GOT3 (cell line): ENCODE measurements at regions not wholly inside any gene's neighbourhood (a gene's known extent, or its start where the extent isn't known, plus 50 kb on each side); places are given as distances from the start of the nearest gene placed in this dataset.
A peak's percentile ranks its signal among the peaks of the same experiment; 100 is the strongest.
"Not testable (repeated sequence)": the region's sequence is repeated elsewhere in the genome, so short reads cannot be mapped to it uniquely, and the experiment has no call there.

Experiments used
- DNase-seq: peaks from one replicate; lab custom pipeline; 2025; ENCODE audit warnings: mixed read lengths; lab: John Stamatoyannopoulos, UW

GRCh38 chr12:58310809-58311622 is 369.6 kb downstream of the ATP23 start:
- DNase-seq: peak; percentile 88

- no peak for DNase-seq
Measured at GRCh38 chr12:58313091-58313855, 371.9 kb downstream of the ATP23 start.

GRCh38 chr12:58314610-58315009 is 373.2 kb downstream of the ATP23 start:
- no peak for DNase-seq

- no peak for DNase-seq
Measured at GRCh38 chr12:58316926-58317325, 375.6 kb downstream of the ATP23 start.

- no peak for DNase-seq
Measured at GRCh38 chr12:58321414-58321813, 380.0 kb downstream of the ATP23 start.

- DNase-seq: no peak
Measured at GRCh38 chr12:58323676-58324075, 382.3 kb downstream of the ATP23 start.

GRCh38 chr12:58325561-58325960 is 384.2 kb downstream of the ATP23 start:
- no peak for DNase-seq

GRCh38 chr12:58326534-58326933 is 385.2 kb downstream of the ATP23 start:
- DNase-seq: no peak

GRCh38 chr12:58336581-58337242 is 395.3 kb downstream of the ATP23 start:
- not testable (repeated sequence) for DNase-seq

- not testable (repeated sequence) for DNase-seq
Measured at GRCh38 chr12:58337539-58337938, 396.2 kb downstream of the ATP23 start.

- no peak for DNase-seq
Measured at GRCh38 chr12:58341791-58342190, 400.4 kb downstream of the ATP23 start.

GRCh38 chr12:58342736-58343135 is 401.4 kb downstream of the ATP23 start:
- DNase-seq: no peak

GRCh38 chr12:58346032-58346632 is 404.8 kb downstream of the ATP23 start:
- no peak for DNase-seq

GRCh38 chr12:58347188-58347587 is 405.8 kb downstream of the ATP23 start:
- no peak for DNase-seq

GRCh38 chr12:58347691-58348090 is 406.3 kb downstream of the ATP23 start:
- no peak for DNase-seq

GRCh38 chr12:58349161-58349560 is 407.8 kb downstream of the ATP23 start:
- DNase-seq: no peak

GRCh38 chr12:58356794-58357193 is 415.4 kb downstream of the ATP23 start:
- no peak for DNase-seq

- no peak for DNase-seq
Measured at GRCh38 chr12:58357511-58357910, 416.1 kb downstream of the ATP23 start.

GRCh38 chr12:58358369-58358768 is 417.0 kb downstream of the ATP23 start:
- no peak for DNase-seq

GRCh38 chr12:58359084-58359483 is 417.7 kb downstream of the ATP23 start:
- no peak for DNase-seq

- no peak for DNase-seq
Measured at GRCh38 chr12:58361056-58361455, 419.7 kb downstream of the ATP23 start.

GRCh38 chr12:58363971-58364370 is 422.6 kb downstream of the ATP23 start:
- no peak for DNase-seq
